Nephron progenitor cell (in vitro differentiated cells): ENCODE measurements at regions not wholly inside any gene's neighbourhood (a gene's known extent, or its start where the extent isn't known, plus 50 kb on each side); places are given as distances from the start of the nearest gene placed in this dataset.

Source experiments
- DNase-seq: peaks from one replicate; pipeline ENCODE4 v3.0.0; 2021
- H3K27ac Mint-ChIP-seq: 2 replicates; pipeline ENCODE4 v1.8.0; 2021; ENCODE audit warnings: mild to moderate bottlenecking, moderate library complexity, mixed read lengths
- H3K27me3 Mint-ChIP-seq: 2 replicates; pipeline ENCODE4 v1.8.0; 2021; ENCODE audit warnings: mild to moderate bottlenecking, low read depth, mixed read lengths; ENCODE audit not compliant: poor library complexity
- H3K36me3 Mint-ChIP-seq: 2 replicates; pipeline ENCODE4 v1.8.0; 2021; ENCODE audit warnings: low read depth, mixed read lengths
- H3K4me1 Mint-ChIP-seq: 2 replicates; pipeline ENCODE4 v1.8.0; 2021; ENCODE audit warnings: mixed read lengths
- H3K4me3 Mint-ChIP-seq: 2 replicates; pipeline ENCODE4 v1.8.0; 2021; ENCODE audit warnings: mild to moderate bottlenecking, moderate library complexity, mixed read lengths
- H3K9me3 Mint-ChIP-seq: 2 replicates; pipeline ENCODE4 v1.8.0; 2021; ENCODE audit warnings: mild to moderate bottlenecking, moderate library complexity, mixed read lengths
- TF ChIP-seq, protein P1 (sequence below): fragments of 200-600 bp; sonication (generic); IDR thresholded peaks from 2 replicates; pipeline ENCODE4 v1.5.0; 2021; ENCODE audit warnings: antibody characterized with exemption

DNA sequence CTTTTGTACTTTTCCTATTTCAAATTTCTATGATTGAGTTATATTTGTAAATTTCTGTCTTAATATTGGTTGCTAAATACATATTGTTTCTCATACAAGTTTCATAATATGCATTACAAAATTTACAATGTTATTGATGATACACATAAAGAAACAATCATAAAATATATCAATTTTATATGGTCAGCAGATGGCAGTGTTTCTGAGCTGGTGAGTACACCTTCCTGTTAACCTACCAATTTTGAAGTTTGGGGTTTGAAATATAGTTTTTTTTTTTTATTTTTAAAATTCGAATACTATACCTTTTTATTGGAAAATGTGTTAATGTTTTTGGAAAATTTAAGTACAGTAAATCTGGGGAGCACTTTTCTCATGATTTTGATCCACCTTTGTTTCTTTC lies 1953.1 kb upstream of the ADGRL3 start:
- Mint-ChIP-seq H3K4me3 (no peak overlapping the region), H3K27ac (no peak overlapping the region), H3K9me3 (peaks cover 16% of the 10 kb centered on the region), H3K36me3 (no peaks in the 10 kb centered on the region), H3K4me1 (no peaks in the 10 kb centered on the region), H3K27me3 (no peaks in the 10 kb centered on the region)
- TF ChIP-seq, protein P1, sequence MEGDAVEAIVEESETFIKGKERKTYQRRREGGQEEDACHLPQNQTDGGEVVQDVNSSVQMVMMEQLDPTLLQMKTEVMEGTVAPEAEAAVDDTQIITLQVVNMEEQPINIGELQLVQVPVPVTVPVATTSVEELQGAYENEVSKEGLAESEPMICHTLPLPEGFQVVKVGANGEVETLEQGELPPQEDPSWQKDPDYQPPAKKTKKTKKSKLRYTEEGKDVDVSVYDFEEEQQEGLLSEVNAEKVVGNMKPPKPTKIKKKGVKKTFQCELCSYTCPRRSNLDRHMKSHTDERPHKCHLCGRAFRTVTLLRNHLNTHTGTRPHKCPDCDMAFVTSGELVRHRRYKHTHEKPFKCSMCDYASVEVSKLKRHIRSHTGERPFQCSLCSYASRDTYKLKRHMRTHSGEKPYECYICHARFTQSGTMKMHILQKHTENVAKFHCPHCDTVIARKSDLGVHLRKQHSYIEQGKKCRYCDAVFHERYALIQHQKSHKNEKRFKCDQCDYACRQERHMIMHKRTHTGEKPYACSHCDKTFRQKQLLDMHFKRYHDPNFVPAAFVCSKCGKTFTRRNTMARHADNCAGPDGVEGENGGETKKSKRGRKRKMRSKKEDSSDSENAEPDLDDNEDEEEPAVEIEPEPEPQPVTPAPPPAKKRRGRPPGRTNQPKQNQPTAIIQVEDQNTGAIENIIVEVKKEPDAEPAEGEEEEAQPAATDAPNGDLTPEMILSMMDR: peak; percentile 13
- DNase-seq: no peak

DNA sequence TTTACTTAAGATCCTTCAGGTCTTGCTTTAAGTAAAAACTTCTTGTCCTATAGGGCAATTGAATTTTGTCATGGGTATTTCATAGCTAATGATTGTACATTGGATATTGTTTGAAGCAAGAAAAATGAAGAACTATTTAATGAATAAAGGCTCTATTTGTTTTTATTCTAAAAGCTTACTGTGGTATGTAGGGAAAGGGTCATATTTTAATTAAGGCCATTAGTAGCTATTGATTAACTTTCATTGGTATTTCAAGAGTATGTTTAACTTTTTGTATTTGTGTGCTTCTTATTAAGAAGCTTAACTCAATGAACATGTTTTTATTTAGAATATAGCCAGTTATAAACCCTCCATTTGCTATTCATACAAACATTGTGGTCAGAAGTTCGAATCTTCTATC lies 1951.8 kb upstream of the ADGRL3 start:
- H3K36me3 Mint-ChIP-seq: no peaks in the 10 kb centered on the region
- H3K9me3 Mint-ChIP-seq: peaks cover 5% of the 10 kb centered on the region
- H3K4me1 Mint-ChIP-seq: no peaks in the 10 kb centered on the region
- no peak overlapping the region for H3K4me3 Mint-ChIP-seq
- no peak for DNase-seq
- TF ChIP-seq, protein P1: no peak
- H3K27ac Mint-ChIP-seq: no peak overlapping the region
- no peaks in the 10 kb centered on the region for H3K27me3 Mint-ChIP-seq

DNA sequence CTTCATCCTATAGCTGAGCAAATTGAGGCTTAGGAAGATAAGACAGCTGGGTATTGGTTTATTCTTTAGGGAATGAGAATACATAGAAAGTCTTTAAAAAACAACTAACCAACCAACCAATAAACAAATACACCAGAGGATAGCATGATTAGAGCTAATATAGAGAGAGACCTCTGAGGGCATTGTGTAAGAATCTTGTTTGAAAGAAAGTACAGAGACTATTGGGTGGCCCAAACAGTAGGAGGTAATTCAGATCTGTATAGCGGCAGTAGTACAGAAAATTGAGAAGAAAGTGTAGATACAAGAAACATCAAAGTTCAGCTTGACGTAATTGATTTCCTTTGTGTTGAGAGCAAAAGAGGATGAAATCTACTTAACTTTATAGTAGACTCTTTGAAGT lies 1951.0 kb upstream of the ADGRL3 start:
- no peaks in the 10 kb centered on the region for H3K4me1 Mint-ChIP-seq
- no peaks in the 10 kb centered on the region for H3K9me3 Mint-ChIP-seq
- H3K4me3 Mint-ChIP-seq: no peak overlapping the region
- DNase-seq: no peak
- no peak overlapping the region for H3K27ac Mint-ChIP-seq
- TF ChIP-seq, protein P1: no peak
- H3K27me3 Mint-ChIP-seq: no peaks in the 10 kb centered on the region
- H3K36me3 Mint-ChIP-seq: no peaks in the 10 kb centered on the region

DNA sequence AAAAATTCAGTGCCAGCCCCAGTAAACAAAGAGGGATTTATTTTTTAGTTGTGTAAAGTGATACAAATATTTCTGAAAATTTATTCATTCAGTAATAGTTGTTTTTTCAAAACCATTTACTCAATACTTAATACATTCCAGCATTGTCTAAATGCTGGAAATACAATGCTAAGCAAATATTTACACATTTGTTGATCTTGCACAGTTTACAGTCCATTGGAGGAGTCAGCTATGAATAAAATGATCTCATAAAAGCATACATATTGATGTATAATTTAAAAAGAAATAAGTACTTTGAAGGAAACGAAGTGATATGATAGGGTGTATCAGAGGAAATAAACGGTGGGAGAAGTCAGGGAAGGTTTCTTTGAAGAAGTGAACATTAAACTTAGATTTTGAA lies 1942.1 kb upstream of the ADGRL3 start:
- DNase-seq: no peak
- Mint-ChIP-seq H3K9me3 (no peaks in the 10 kb centered on the region), H3K27me3 (peaks cover 3% of the 10 kb centered on the region), H3K27ac (no peak overlapping the region), H3K4me3 (no peak overlapping the region), H3K4me1 (peaks cover 4% of the 10 kb centered on the region), H3K36me3 (no peaks in the 10 kb centered on the region)
- TF ChIP-seq, protein P1: no peak

DNA sequence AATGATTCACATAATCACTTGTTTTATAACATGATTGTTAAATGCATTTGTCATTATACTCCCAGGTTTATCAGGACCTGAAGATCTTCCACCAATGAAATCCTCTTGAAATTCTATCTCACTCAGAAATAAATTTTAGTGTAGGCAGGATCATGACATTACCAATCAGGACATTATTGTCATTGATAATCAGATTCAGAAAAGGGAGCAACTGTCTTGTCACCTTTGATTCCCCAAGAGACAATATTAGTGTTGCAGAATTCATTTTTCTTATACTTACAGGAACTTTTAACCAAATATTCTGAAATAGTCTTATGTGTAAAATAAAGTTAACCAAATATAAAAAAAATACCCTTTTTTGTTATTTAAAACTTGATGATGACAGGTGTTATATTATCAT lies 1892.5 kb upstream of the ADGRL3 start:
- TF ChIP-seq, protein P1: no peak
- H3K27me3 Mint-ChIP-seq: no peaks in the 10 kb centered on the region
- no peak overlapping the region for H3K27ac Mint-ChIP-seq
- no peak for DNase-seq
- no peaks in the 10 kb centered on the region for H3K4me1 Mint-ChIP-seq
- no peaks in the 10 kb centered on the region for H3K36me3 Mint-ChIP-seq
- H3K4me3 Mint-ChIP-seq: no peak overlapping the region
- peaks cover 6% of the 10 kb centered on the region for H3K9me3 Mint-ChIP-seq

DNA sequence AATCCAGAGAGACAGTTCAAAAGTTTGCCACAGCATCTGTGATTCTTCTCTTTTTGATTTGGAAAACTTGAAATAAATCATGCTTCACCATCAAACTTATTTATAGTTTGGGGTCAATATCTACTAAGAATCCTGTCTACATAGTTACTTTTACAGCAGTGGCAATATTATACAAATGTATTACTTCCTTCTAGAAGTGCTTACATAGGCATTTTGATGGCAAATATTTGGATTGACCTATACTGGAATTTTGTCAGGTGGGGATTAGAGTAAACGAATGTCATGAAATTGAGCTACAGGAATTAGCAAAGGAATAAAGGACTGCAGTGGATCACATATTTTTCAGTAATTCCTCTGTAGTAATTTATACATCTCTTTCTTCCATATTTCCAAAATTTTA lies 1885.5 kb upstream of the ADGRL3 start:
- H3K27ac Mint-ChIP-seq: no peak overlapping the region
- no peaks in the 10 kb centered on the region for H3K9me3 Mint-ChIP-seq
- TF ChIP-seq, protein P1: no peak
- H3K4me3 Mint-ChIP-seq: no peak overlapping the region
- H3K4me1 Mint-ChIP-seq: no peaks in the 10 kb centered on the region
- H3K36me3 Mint-ChIP-seq: no peaks in the 10 kb centered on the region
- no peak for DNase-seq
- H3K27me3 Mint-ChIP-seq: no peaks in the 10 kb centered on the region
